DOHH2 (cell line): ENCODE measurements at regions not wholly inside any gene's neighbourhood (a gene's known extent, or its start where the extent isn't known, plus 50 kb on each side); places are given as distances from the start of the nearest gene placed in this dataset.

ENCODE experiments used
- H3F3A ChIP-seq: fragments of 200-600 bp; sonication (generic), shearing (Covaris generic); 2 replicates; pipeline ENCODE4 v1.6.0; 2016; ENCODE audit warnings: antibody characterized with exemption, mild to moderate bottlenecking; ENCODE audit not compliant: control insufficient read depth, insufficient read depth
- H3K27ac ChIP-seq: fragments of 200-600 bp; sonication (generic); 2 replicates; pipeline ENCODE4 v1.5.1; 2014; ENCODE audit warnings: low read depth, mild to moderate bottlenecking, low read length, moderate library complexity
- H3K27me3 ChIP-seq: fragments of 200-600 bp; sonication (generic); 2 replicates; pipeline ENCODE4 v1.6.1; 2014; ENCODE audit warnings: mild to moderate bottlenecking, low read length, mixed read lengths; ENCODE audit not compliant: control insufficient read depth
- H3K36me3 ChIP-seq: fragments of 200-600 bp; sonication (generic); 2 replicates; pipeline ENCODE4 v1.6.1; 2014; ENCODE audit warnings: mild to moderate bottlenecking, low read length, moderate library complexity, mixed read lengths; ENCODE audit not compliant: control insufficient read depth
- H3K4me1 ChIP-seq: fragments of 200-600 bp; sonication (generic); 2 replicates; pipeline ENCODE4 v1.6.1; 2014; ENCODE audit warnings: mild to moderate bottlenecking, low read length, mixed read lengths; ENCODE audit not compliant: control insufficient read depth
- H3K4me2 ChIP-seq: fragments of 200-600 bp; sonication (generic); 2 replicates; pipeline ENCODE4 v1.6.0; 2014; ENCODE audit warnings: mild to moderate bottlenecking, low read length, moderate library complexity
- H3K4me3 ChIP-seq: fragments of 200-600 bp; sonication (generic); 2 replicates; pipeline ENCODE4 v1.5.1; 2014; ENCODE audit warnings: mild to moderate bottlenecking, low read length, mixed read lengths
- H3K79me2 ChIP-seq: fragments of 200-600 bp; sonication (generic); 2 replicates; pipeline ENCODE4 v1.6.1; 2014; ENCODE audit warnings: mild to moderate bottlenecking, low read length, mixed read lengths; ENCODE audit not compliant: control insufficient read depth
- H3K9me2 ChIP-seq: fragments of 200-600 bp; sonication (generic); replicated peaks from 2 replicates; pipeline ENCODE4 v1.6.1; 2014; ENCODE audit warnings: mild to moderate bottlenecking, low read length, mixed read lengths; ENCODE audit not compliant: control insufficient read depth
- H3K9me3 ChIP-seq: fragments of 200-600 bp; sonication (generic); 2 replicates; pipeline ENCODE4 v1.6.1; 2014; ENCODE audit warnings: antibody characterized with exemption, low read length, mixed read lengths; ENCODE audit not compliant: control insufficient read depth, insufficient read depth
- H4K20me1 ChIP-seq: fragments of 200-600 bp; sonication (generic); 2 replicates; pipeline ENCODE4 v1.6.0; 2014; ENCODE audit warnings: low read depth, mild to moderate bottlenecking, antibody characterized with exemption, low read length, moderate library complexity; ENCODE audit not compliant: control insufficient read depth, insufficient read depth
- EZH2phosphoT487 ChIP-seq: fragments of 200-600 bp; sonication (generic); IDR thresholded peaks from 2 replicates; pipeline ENCODE4 v1.6.1; 2017; ENCODE audit warnings: borderline replicate concordance, mild to moderate bottlenecking, antibody characterized with exemption, low read length, moderate library complexity, mixed read lengths
- TF ChIP-seq, protein P1 (sequence below): fragments of 200-600 bp; sonication (generic); IDR thresholded peaks from one replicate; pipeline ENCODE4 v1.5.1; 2014; ENCODE audit warnings: antibody characterized with exemption, mild to moderate bottlenecking, low read depth, low read length; ENCODE audit not compliant: poor library complexity, severe bottlenecking

DNA sequence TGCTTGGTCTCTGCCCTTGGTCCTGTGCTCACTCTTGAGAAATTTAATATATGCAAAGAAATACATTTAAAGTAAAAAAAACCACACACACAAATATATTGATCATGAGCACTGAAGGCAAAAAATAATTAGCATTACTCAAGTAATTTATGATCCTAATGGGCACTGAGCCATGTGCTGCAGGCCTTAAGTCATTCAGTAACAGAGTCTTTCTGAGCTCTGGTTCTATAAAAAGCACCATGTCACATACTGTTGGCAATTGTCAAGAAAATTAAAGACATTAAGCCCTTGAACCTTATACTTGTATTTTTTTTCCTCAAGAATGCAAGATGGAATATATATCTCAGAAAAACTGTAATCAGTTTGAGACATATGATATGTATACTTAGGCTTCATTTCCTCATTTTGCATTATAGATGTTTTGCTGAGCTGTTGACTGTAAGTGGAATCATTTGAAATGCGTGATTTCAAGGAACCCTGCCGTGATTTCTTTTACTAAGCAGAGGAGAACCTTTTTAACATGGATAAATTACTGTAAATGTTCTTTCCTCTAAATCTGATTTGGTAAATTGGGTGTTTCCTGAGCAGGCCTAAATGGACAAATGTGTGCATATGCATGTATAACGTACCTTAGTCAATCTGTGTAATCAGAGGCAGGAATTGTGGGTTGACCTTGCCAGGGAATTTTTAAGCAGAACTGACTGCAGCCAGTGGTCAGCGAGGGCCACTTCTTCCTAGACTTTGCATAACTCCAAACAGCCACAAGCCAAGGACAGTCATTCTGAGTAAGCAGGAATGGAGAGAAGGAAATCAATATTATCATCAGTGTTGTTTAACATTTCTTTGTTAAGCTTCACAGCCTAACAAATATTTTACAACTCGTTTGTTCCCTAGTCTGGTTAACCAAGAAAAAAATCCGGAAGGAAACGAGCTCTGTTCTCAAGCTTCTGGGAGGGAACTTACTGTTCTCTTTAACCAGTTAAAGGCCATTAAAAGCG, 191.5 kb upstream of the ATP5MC3 start:
- no peak overlapping the region for H3K4me3 ChIP-seq
- no peaks in the 10 kb centered on the region for H3K79me2 ChIP-seq
- TF ChIP-seq, protein P1, sequence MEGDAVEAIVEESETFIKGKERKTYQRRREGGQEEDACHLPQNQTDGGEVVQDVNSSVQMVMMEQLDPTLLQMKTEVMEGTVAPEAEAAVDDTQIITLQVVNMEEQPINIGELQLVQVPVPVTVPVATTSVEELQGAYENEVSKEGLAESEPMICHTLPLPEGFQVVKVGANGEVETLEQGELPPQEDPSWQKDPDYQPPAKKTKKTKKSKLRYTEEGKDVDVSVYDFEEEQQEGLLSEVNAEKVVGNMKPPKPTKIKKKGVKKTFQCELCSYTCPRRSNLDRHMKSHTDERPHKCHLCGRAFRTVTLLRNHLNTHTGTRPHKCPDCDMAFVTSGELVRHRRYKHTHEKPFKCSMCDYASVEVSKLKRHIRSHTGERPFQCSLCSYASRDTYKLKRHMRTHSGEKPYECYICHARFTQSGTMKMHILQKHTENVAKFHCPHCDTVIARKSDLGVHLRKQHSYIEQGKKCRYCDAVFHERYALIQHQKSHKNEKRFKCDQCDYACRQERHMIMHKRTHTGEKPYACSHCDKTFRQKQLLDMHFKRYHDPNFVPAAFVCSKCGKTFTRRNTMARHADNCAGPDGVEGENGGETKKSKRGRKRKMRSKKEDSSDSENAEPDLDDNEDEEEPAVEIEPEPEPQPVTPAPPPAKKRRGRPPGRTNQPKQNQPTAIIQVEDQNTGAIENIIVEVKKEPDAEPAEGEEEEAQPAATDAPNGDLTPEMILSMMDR, result no peak
- no peak for TF ChIP-seq EZH2phosphoT487
- H3F3A ChIP-seq, result no peaks in the 10 kb centered on the region
- no peaks in the 10 kb centered on the region for H3K9me3 ChIP-seq
- H3K27ac ChIP-seq, result no peak overlapping the region
- no peaks in the 10 kb centered on the region for H4K20me1 ChIP-seq
- H3K9me2 ChIP-seq, result no peaks in the 10 kb centered on the region
- no peak overlapping the region for H3K4me2 ChIP-seq
- H3K36me3 ChIP-seq, result no peaks in the 10 kb centered on the region
- no peaks in the 10 kb centered on the region for H3K4me1 ChIP-seq
- H3K27me3 ChIP-seq, result no peaks in the 10 kb centered on the region

DNA sequence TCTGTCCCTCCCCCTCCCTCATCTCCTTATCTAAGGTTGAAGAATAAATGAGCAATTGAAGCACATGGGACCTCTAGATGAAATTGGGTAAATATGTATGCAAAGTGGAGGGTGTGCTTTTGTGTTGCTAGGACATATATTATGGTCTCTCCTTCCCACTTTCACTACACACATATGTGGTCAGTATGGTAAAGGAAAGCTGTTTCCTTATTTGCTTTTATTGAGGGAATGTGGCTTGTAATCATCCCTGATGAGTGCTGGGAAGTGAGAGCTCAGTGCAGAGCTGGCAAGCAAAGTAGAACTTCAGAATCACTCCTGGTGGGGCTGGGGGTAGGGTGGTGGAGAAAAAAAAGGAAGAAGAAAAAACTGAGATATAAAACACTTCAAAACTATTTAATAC, 189.9 kb upstream of the ATP5MC3 start:
- Histone ChIP-seq H3K9me2 (no peaks in the 10 kb centered on the region), H3K9me3 (no peaks in the 10 kb centered on the region), H3K27ac (no peak overlapping the region), H4K20me1 (no peaks in the 10 kb centered on the region), H3K36me3 (no peaks in the 10 kb centered on the region), H3K4me1 (no peaks in the 10 kb centered on the region), H3K4me2 (no peak overlapping the region), H3K79me2 (no peaks in the 10 kb centered on the region), H3K27me3 (peaks cover 4% of the 10 kb centered on the region; the same call in 1 of the 2 replicates), H3F3A (no peaks in the 10 kb centered on the region), H3K4me3 (no peak overlapping the region)
- TF ChIP-seq, protein P1, result no peak
- no peak for TF ChIP-seq EZH2phosphoT487

DNA sequence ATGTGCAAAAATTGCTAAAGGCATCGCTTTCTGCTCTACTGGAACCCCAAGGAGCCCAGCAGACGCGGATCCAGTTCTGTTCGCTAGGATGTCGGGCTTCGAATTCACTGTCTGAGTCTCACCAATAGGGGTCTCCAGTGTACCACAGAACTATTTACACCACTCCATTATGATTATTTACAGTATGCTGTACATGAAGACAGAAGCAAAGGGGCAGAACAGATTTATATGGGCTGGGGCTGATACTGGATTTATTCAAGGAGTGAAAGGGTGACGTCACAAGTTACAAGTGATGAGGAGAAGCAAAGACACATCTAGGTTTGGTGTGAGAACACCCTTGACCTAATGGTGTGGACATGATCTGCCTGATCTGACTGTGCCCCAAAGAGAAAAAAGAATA, 185.3 kb upstream of the ATP5MC3 start:
- Histone ChIP-seq H4K20me1 (no peaks in the 10 kb centered on the region), H3K9me2 (no peaks in the 10 kb centered on the region), H3K4me2 (no peak overlapping the region), H3K9me3 (no peaks in the 10 kb centered on the region), H3K27me3 (peaks cover 5% of the 10 kb centered on the region), H3K4me1 (no peaks in the 10 kb centered on the region), H3K27ac (no peak overlapping the region), H3K4me3 (no peak overlapping the region), H3F3A (no peaks in the 10 kb centered on the region), H3K36me3 (no peaks in the 10 kb centered on the region), H3K79me2 (no peaks in the 10 kb centered on the region)
- TF ChIP-seq EZH2phosphoT487, result no peak
- TF ChIP-seq, protein P1, result peak; percentile 86
